Smooth muscle cell (in vitro differentiated cells): ENCODE measurements at regions not wholly inside any gene's neighbourhood (a gene's known extent, or its start where the extent isn't known, plus 50 kb on each side); places are given as distances from the start of the nearest gene placed in this dataset.

Source experiments
- DNase-seq: peaks from one replicate; lab custom pipeline; 2025; ENCODE audit not compliant: unreplicated experiment; lab: John Stamatoyannopoulos, UW
- H2AFZ ChIP-seq: fragments of 200-600 bp; sonication (generic); 2 replicates; pipeline ENCODE4 v1.6.0; 2016; ENCODE audit warnings: antibody characterized with exemption, low read depth, mild to moderate bottlenecking
- H3F3A ChIP-seq: fragments of 200-600 bp; sonication (generic); 2 replicates; pipeline ENCODE4 v1.6.0; 2017; ENCODE audit warnings: antibody characterized with exemption, low read depth
- H3K27ac ChIP-seq: fragments of 200-600 bp; sonication (generic); 2 replicates; pipeline ENCODE4 v1.5.1; 2016; ENCODE audit warnings: low read depth, mild to moderate bottlenecking
- H3K27me3 ChIP-seq: fragments of 200-600 bp; sonication (generic); 2 replicates; pipeline ENCODE4 v1.6.1; 2016; ENCODE audit warnings: low read depth, mild to moderate bottlenecking
- H3K36me3 ChIP-seq: fragments of 200-600 bp; sonication (generic); 2 replicates; pipeline ENCODE4 v1.5.1; 2016; ENCODE audit warnings: low read depth
- H3K4me1 ChIP-seq: fragments of 200-600 bp; sonication (generic); 2 replicates; pipeline ENCODE4 v1.5.1; 2016; ENCODE audit warnings: low read depth
- H3K4me2 ChIP-seq: fragments of 200-600 bp; sonication (generic); 2 replicates; pipeline ENCODE4 v1.6.0; 2016; ENCODE audit warnings: mild to moderate bottlenecking
- H3K4me3 ChIP-seq: fragments of 200-600 bp; sonication (generic); 2 replicates; pipeline ENCODE4 v1.5.1; 2016; ENCODE audit warnings: mild to moderate bottlenecking
- H3K79me2 ChIP-seq: fragments of 200-600 bp; sonication (generic); 2 replicates; pipeline ENCODE4 v1.6.0; 2016; ENCODE audit warnings: low read depth, mild to moderate bottlenecking
- H3K9ac ChIP-seq: fragments of 200-600 bp; sonication (generic); 2 replicates; pipeline ENCODE4 v1.6.0; 2016; ENCODE audit warnings: low read depth
- H3K9me3 ChIP-seq: fragments of 200-600 bp; sonication (generic); replicated peaks from 2 replicates; pipeline ENCODE4 v1.5.1; 2016; ENCODE audit warnings: low read depth
- H4K20me1 ChIP-seq: fragments of 200-600 bp; sonication (generic); 2 replicates; pipeline ENCODE4 v1.6.0; 2016; ENCODE audit warnings: low read depth
- CTCF ChIP-seq: fragments of 200-600 bp; sonication (generic); IDR thresholded peaks from 2 replicates; pipeline ENCODE4 v1.5.1; 2017; ENCODE audit warnings: borderline replicate concordance, mild to moderate bottlenecking, antibody characterized with exemption; ENCODE audit not compliant: insufficient read depth, poor library complexity, severe bottlenecking
- WGBS: methylation state at CpG from one replicate; pipeline ENCODE4 v1.1.7; 2016; ENCODE audit warnings: low lambda C conversion rate; 5-methylcytosine and 5-hydroxymethylcytosine counted together

- H3K4me1 ChIP-seq = no peaks in the 10 kb centered on the region
- no peaks in the 10 kb centered on the region for H3K27me3 ChIP-seq
- H4K20me1 ChIP-seq = no peaks in the 10 kb centered on the region
- 81% methylated on average over 3 of the region's 3 CpGs for WGBS
- no peak overlapping the region for H3K4me3 ChIP-seq
- H3K9me3 ChIP-seq = no peaks in the 10 kb centered on the region
- TF ChIP-seq CTCF = no peak
- H3K36me3 ChIP-seq = no peaks in the 10 kb centered on the region
- H3K79me2 ChIP-seq = no peaks in the 10 kb centered on the region
- no peak overlapping the region for H3K9ac ChIP-seq
- no peak for DNase-seq
- no peak overlapping the region for H2AFZ ChIP-seq
- H3K4me2 ChIP-seq = no peak overlapping the region
- no peak overlapping the region for H3K27ac ChIP-seq
- H3F3A ChIP-seq = no peaks in the 10 kb centered on the region
Observed at GRCh38 chr2:77834360-77835002, 312.3 kb upstream of the LRRTM4 start.

- no peaks in the 10 kb centered on the region for H4K20me1 ChIP-seq
- H3K9me3 ChIP-seq = no peaks in the 10 kb centered on the region
- H3K4me3 ChIP-seq = no peak overlapping the region
- H3K4me2 ChIP-seq = no peak overlapping the region
- H3K9ac ChIP-seq = no peak overlapping the region
- no peaks in the 10 kb centered on the region for H3F3A ChIP-seq
- no peaks in the 10 kb centered on the region for H3K79me2 ChIP-seq
- no peak overlapping the region for H3K27ac ChIP-seq
- no peak for DNase-seq
- no peaks in the 10 kb centered on the region for H3K36me3 ChIP-seq
- H3K27me3 ChIP-seq = no peaks in the 10 kb centered on the region
- no peak overlapping the region for H2AFZ ChIP-seq
- no peaks in the 10 kb centered on the region for H3K4me1 ChIP-seq
- no peak for TF ChIP-seq CTCF
Observed at GRCh38 chr2:77838441-77838840, 316.3 kb upstream of the LRRTM4 start.

GRCh38 chr2:77839102-77839501, 316.9 kb upstream of the LRRTM4 start:
- Histone ChIP-seq H3K4me3 (no peak overlapping the region), H3K27ac (no peak overlapping the region)
- TF ChIP-seq CTCF = no peak

GRCh38 chr2:77862120-77862519, 339.9 kb upstream of the LRRTM4 start:
- H3K4me3 ChIP-seq = no peak overlapping the region
- H3K4me2 ChIP-seq = no peak overlapping the region
- no peak overlapping the region for H2AFZ ChIP-seq
- H3K27ac ChIP-seq = no peak overlapping the region
- no peaks in the 10 kb centered on the region for H3K36me3 ChIP-seq
- no peaks in the 10 kb centered on the region for H3K9me3 ChIP-seq
- H4K20me1 ChIP-seq = no peaks in the 10 kb centered on the region
- TF ChIP-seq CTCF = no peak
- no peaks in the 10 kb centered on the region for H3K79me2 ChIP-seq
- H3K27me3 ChIP-seq = no peaks in the 10 kb centered on the region
- DNase-seq = no peak
- no peaks in the 10 kb centered on the region for H3F3A ChIP-seq
- H3K4me1 ChIP-seq = no peaks in the 10 kb centered on the region
- no peak overlapping the region for H3K9ac ChIP-seq

More at GRCh38 chr2:77839102-77839501, 316.9 kb upstream of the LRRTM4 start:
- no peak overlapping the region for H2AFZ ChIP-seq
- H3K36me3 ChIP-seq = no peaks in the 10 kb centered on the region
- H3K9me3 ChIP-seq = no peaks in the 10 kb centered on the region
- H4K20me1 ChIP-seq = no peaks in the 10 kb centered on the region
- no peak overlapping the region for H3K4me2 ChIP-seq
- no peaks in the 10 kb centered on the region for H3K27me3 ChIP-seq
- no peaks in the 10 kb centered on the region for H3K79me2 ChIP-seq
- H3K4me1 ChIP-seq = no peaks in the 10 kb centered on the region
- no peak for DNase-seq
- H3F3A ChIP-seq = no peaks in the 10 kb centered on the region
- H3K9ac ChIP-seq = no peak overlapping the region
